Motor neuron (in vitro differentiated cells): ENCODE measurements at regions not wholly inside any gene's neighbourhood (a gene's known extent, or its start where the extent isn't known, plus 50 kb on each side); places are given as distances from the start of the nearest gene placed in this dataset.

Source experiments
- ATAC-seq, 8 experiments: fragments of 200-7000 bp; cut with Tn5 transposase; replicated peaks in 6 of 8; 2 replicates each; pipeline ENCODE4 v1.8.0; 2021; ENCODE audit warnings: mild to moderate bottlenecking in 8 of 8, moderate library complexity in 8 of 8
- H3K27ac ChIP-seq, 2 donors: fragments of 250-450 bp; sonication (Bioruptor Pico); 2 replicates each; pipeline ENCODE4 v1.9.0; 2021; ENCODE audit warnings: antibody characterized with exemption in 2 of 2, mild to moderate bottlenecking in 2 of 2, moderate library complexity in 1 of 2
- H3K4me1 ChIP-seq, 2 donors: fragments of 250-450 bp; sonication (Bioruptor Pico); replicated peaks in 1 of 2; 2 replicates each; pipeline ENCODE4 v1.6.1; 2021; ENCODE audit warnings: antibody characterized with exemption in 2 of 2, mild to moderate bottlenecking in 2 of 2, moderate library complexity in 1 of 2
- H3K4me3 ChIP-seq, 5 donors: fragments of 250-450 bp; sonication (Bioruptor Pico); 2 replicates each; pipeline ENCODE4 v1.9.0; 2021; ENCODE audit warnings: antibody characterized with exemption in 5 of 5, mild to moderate bottlenecking in 5 of 5, moderate library complexity in 4 of 5
- WGBS, 10 experiments: fragments of 450-650 bp; shearing (Covaris generic); methylation state at CpG; one replicate each; pipeline ENCODE4 v1.0.0; 2022; 5-methylcytosine and 5-hydroxymethylcytosine counted together
- in situ Hi-C, 9 experiments: fragments of 400-800 bp; cut with MboI; loops; one replicate each; pipeline ENCODE4 v1.15.0; 2021; ENCODE audit warnings: low sequenced_read_pairs in 9 of 9, low pct_unique_long_range_greater_than_20kb in 2 of 9; ENCODE audit not compliant: unreplicated experiment in 9 of 9

DNA sequence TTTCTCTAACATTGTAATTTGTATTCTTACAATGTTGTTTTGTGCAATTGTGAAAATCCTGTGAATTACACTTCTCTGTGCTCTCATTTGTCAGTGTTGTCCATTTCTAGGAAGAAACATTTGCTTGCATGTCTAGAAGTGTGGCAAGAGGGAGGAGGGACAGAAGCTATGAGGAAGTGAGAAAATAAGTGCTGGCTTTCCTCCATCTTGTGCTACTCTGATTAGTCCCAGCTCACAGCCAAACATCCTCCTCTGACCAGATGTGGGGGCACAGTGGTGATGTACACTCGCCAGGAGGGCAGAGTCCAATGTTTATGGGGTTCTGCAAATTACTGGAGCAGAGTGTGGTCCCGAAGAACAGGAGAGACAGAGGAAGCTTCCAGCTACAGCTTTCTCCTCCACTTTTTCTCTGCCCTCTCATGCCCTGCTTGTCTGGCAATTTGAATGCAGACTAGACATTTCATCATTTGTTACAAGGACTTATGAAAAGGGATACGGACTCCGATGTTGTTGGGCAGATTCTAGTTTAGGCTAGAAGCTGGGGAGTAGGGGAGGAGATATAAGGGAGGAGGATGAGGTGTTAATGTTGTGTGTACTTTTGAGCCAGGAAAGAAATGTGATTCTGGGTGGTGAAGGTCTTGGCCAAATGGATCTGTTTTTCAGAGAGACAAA, 131.0 kb upstream of the C1GALT1 start:
- in situ Hi-C loops = no loop called here
- no peak for ATAC-seq

DNA sequence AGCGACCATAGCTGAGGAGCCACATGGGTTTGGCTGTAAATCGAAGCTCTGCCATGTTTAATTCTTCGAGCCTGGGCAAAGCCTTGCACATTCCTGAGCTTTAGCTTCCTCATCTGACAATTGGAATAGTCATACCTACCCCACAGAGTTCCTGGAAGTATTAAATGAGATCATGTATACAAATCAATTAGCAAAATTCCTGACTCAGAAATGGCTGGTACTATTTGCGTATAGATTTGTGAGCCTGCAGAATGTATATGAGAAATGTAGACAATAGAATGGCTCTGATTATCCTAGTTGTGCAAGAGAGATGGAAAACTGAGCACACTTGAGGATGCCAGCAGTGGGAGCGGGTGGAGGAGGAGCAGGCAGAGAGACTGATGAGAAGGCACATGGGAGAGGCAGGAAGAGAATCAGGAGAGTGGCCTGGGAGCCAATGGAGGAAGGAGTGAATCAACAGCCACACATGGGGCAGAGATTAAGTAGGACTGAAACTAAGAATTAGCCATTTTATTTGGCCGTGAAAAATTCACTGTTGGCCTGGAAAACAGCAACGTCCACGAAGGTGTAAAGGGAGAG, 128.0 kb upstream of the C1GALT1 start:
- no peak for ATAC-seq
- Histone ChIP-seq H3K4me1 (no peaks in the 10 kb centered on the region), H3K4me3 (no peak overlapping the region), H3K27ac (no peak overlapping the region)
- in situ Hi-C loops = no loop called here
- WGBS, 10 experiments = 15 to 87% (median 74%) methylated on average over 3 to 8 of the region's 8 CpGs

More for the DNA sequence above, 131.0 kb upstream of the C1GALT1 start:
- Histone ChIP-seq H3K4me3 (no peak overlapping the region), H3K27ac (no peak overlapping the region), H3K4me1 (no peaks in the 10 kb centered on the region)
- 0 to 100% (median 40%) methylated on average over 1 to 4 of the region's 4 CpGs; no CpG with 5 or more reads in 3 of the 10 experiments for WGBS, 10 experiments

DNA sequence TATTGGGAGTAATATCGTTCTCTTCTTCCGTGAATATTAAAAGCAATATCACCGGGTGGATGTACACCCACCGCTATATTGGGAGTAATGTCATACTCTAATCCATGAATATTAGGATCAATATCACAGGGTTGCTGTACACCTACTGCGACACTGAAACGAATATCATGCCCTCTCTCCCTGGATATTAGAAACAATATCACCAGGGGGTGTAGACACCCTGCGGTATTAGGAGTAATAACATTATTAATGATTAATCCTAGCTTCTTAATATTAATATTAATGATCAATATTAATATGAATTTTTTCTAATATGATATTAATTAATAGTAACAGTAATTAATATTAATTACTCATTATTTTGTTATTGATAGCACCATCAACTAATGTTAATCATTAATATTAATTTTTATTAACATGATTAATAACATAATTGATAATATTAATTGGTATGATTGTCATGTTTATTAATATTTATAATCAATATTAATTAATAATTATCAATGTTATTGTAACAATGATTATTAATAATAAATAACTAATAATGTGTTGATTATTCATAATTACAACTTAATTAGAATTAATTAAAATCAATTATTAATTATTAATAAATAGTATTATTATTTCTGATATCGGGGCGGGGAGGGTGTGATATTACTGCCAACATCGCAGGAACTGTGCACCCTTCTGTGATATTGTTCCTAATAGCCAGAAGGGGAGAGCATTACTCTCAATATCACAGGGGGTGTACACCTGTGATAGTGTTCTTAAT, 121.3 kb upstream of the C1GALT1 start:
- Histone ChIP-seq H3K27ac (no peak overlapping the region), H3K4me3 (no peak overlapping the region), H3K4me1 (no peaks in the 10 kb centered on the region)
- in situ Hi-C loops = no loop called here
- no peak for ATAC-seq
- 65 to 95% (median 84%) methylated on average over 1 to 9 of the region's 10 CpGs for WGBS, 10 experiments

DNA sequence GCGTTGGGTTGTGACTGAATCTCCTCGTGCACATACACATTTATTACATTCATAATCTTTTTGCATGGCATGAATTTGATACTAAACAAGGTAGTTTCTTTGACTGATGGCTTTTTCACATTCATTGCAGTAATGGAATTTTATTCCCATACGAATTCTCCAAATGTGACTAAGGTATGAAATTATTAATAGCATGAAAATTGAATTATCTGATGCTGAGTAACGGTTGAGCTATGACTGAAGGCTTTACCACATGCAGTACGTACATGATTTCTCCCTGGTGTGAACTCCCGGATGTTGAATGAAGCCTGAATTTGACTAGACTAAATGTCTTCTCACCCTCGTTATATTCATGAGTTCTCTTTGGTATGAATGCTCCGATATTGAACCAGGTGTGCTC, 104.4 kb upstream of the C1GALT1 start:
- 26 to 84% (median 66%) methylated on average over 1 to 8 of the region's 8 CpGs for WGBS, 10 experiments
- in situ Hi-C loops = loop anchor here in 2 of 9 experiments (25.0 kb wide), 2 partner anchors 459 to 1234 kb away; partner anchors contain the start of gene COL28A1 (in 1 of the 2)
- ATAC-seq = no peak
- no peak overlapping the region for H3K27ac ChIP-seq
- no peaks in the 10 kb centered on the region for H3K4me1 ChIP-seq
- H3K4me3 ChIP-seq = no peak overlapping the region

DNA sequence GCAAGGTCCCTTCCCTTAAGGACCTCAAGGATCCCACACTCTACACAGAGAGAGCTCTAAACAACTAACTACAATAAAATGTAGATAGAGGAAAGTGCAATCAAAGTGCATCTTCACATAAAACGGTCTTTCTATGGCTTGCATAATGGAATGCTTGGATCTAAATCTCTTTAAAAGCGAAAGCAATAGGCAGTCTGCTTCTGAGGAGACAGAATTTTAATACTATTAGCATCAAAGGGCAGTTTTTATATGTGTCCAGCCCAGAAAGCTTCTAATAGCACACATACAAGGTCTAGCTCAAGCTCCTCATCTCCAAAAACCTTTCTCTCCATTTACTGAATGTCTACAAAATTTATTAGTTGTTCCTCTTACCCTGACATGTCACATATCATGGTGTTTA, 101.5 kb upstream of the C1GALT1 start:
- Histone ChIP-seq H3K4me3 (no peak overlapping the region), H3K4me1 (no peaks in the 10 kb centered on the region), H3K27ac (no peak overlapping the region)
- peak in 3 of 8 experiments; percentile 24 to 69 (median 59) for ATAC-seq
- in situ Hi-C loops = loop anchor here in 2 of 9 experiments (25.0 kb wide), 2 partner anchors 456 to 1231 kb away; partner anchors contain the start of gene COL28A1 (in 1 of the 2)
- WGBS, 10 experiments = 0 to 70% (median 17%) methylated on average over 1 to 2 of the region's 2 CpGs; no CpG with 5 or more reads in 1 of the 10 experiments

DNA sequence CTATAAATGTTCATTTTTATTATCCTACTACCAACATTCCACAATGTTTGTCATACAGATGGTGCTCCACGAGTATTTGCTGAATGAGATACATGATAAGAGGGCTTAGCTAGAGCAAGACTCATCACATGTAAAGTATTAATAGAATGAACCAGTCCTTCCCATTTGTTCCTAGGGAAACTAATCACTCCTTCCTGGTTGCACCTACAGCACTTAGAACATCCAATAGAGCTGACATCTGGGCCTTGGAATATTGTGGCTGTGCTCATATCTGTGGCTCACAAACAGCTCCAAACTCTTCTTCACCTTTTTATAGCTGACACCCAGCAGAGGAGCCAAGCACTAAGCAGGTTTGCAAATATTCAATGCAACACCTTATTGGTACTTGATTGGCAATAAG, 91.9 kb upstream of the C1GALT1 start:
- H3K4me3 ChIP-seq = no peak overlapping the region
- ATAC-seq = no peak
- WGBS, 10 experiments = 0 to 67% (median 12%) methylated on average over 1 of the region's 1 CpG; no CpG with 5 or more reads in 2 of the 10 experiments
- in situ Hi-C loops = loop anchor here in 2 of 9 experiments (25.0 kb wide), 2 partner anchors 447 to 1222 kb away; partner anchors contain the start of gene COL28A1 (in 1 of the 2)
- H3K4me1 ChIP-seq = no peaks in the 10 kb centered on the region
- no peak overlapping the region for H3K27ac ChIP-seq

DNA sequence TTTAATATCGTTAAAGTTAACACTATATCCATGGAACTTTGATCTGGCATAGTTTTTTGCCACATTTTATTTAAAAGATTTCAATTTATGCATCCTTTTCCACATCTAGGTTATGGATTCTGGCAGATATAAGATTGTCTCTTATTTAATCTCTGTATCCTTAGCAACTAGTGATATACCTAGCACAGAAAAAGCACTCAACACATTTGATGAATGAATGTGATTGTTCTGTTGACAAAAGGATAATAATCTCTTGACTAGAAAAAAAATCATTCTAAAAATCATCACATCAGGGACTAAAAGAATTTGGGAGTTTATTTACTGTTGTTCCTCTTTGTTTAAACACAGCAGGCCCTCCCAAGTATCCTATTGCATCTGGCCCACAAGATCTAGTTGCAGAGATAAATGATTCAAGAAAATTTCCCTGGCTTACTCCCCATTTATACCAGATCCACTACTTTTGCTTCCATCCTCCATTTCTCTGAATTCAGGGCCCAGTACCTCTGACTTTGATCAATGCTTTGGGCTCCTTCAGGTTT, 84.0 kb upstream of the C1GALT1 start:
- in situ Hi-C loops = loop anchor here in 2 of 9 experiments (25.0 kb wide), 2 partner anchors 439 to 1214 kb away; partner anchors contain the start of gene COL28A1 (in 1 of the 2)
- peaks cover 12% of the 10 kb centered on the region in 2 donors for H3K4me1 ChIP-seq
- H3K27ac ChIP-seq = no peak overlapping the region
- ATAC-seq = no peak
- H3K4me3 ChIP-seq = no peak overlapping the region
- 29 to 100% (median 80%) methylated on average over 1 of the region's 1 CpG; no CpG with 5 or more reads in 1 of the 10 experiments for WGBS, 10 experiments

DNA sequence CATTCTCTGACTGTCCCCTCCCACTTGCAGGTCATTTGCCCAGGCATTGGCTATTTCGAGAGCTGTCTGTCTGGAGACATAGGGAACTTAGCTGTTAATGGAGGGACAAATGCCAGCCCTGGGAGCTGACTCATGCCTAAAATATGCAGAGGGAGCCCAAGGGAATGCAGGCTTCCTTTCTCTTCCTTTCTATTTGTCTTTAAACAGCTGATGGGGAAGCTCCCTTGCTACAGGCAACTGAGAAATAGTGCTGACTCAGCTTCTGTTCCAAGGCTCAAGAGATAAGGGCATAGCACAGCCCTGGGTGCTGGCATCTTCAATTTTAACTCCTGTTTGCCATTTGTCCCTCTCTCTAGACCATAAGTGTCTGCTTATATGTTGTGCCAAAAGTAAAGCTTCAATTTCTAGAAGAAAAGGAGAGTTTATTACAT, 82.7 kb upstream of the C1GALT1 start:
- H3K27ac ChIP-seq = no peak overlapping the region
- H3K4me1 ChIP-seq = peaks cover 12% of the 10 kb centered on the region in 2 donors
- H3K4me3 ChIP-seq = no peak overlapping the region
- in situ Hi-C loops = loop anchor here in 3 of 9 experiments (25.0 kb wide), 3 partner anchors 263 to 1213 kb away; partner anchors contain the start of gene COL28A1 (in 2 of the 3)
- WGBS, 10 experiments = 0 to 33% methylated on average over 1 of the region's 1 CpG; no CpG with 5 or more reads in 8 of the 10 experiments
- ATAC-seq = peak; percentile 90 to 97 (median 95)

DNA sequence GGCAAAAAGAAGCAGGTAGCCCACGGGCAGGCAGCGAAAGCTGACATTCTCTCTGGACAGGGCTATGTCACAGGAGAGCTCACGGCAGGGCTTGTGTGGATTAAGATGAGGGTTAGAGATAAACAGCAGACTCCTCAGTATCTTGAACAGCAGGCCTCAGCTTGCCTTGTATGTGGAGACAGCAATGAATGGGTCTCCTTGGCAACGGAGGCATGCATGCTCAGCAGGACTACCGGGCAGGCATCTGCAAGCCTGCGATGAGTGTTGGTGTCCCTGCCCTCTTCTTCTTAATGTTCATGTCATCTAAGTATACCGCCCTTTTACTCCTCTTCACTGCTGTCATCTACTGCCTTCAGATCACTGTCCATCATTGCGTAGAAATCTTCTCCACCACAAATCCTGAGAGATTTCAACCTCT, 81.9 kb upstream of the C1GALT1 start:
- H3K4me3 ChIP-seq = no peak overlapping the region
- 28 to 87% (median 41%) methylated on average over 1 to 6 of the region's 8 CpGs; no CpG with 5 or more reads in 2 of the 10 experiments for WGBS, 10 experiments
- in situ Hi-C loops = loop anchor here in 2 of 9 experiments (25.0 kb wide), 2 partner anchors 262 to 437 kb away; partner anchors contain the start of gene COL28A1 (in 1 of the 2)
- H3K27ac ChIP-seq = no peak overlapping the region
- H3K4me1 ChIP-seq = peaks cover 12% of the 10 kb centered on the region in 2 donors
- ATAC-seq = peak in 5 of 8 experiments; percentile 46 to 82 (median 67)

DNA sequence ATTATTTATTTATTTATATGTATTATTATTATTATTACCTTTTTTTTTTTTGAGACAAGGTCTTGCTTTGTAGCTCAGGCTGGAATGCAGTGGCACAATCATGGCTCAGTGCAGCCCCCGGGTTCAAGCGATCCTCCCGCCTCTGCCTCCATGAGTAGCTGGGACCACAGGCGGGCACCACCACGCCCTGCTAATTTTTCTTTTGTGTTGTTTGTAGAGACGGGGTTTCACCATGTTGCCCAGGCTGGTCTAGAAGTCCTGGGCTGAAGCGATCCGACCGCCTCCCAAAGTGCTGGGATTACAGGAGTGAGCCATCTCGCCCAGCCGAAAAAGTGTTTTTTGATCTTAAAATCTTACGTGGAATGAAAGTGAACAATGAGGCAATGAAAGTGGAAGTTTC, 79.4 kb upstream of the C1GALT1 start:
- WGBS, 10 experiments = 37 to 97% (median 90%) methylated on average over 2 to 12 of the region's 12 CpGs
- no peak overlapping the region for H3K27ac ChIP-seq
- in situ Hi-C loops = loop anchor here in 2 of 9 experiments (25.0 kb wide), 2 partner anchors 259 to 434 kb away; partner anchors contain the start of gene COL28A1 (in 1 of the 2)
- H3K4me3 ChIP-seq = no peak overlapping the region
- peaks cover 12% of the 10 kb centered on the region in 2 donors for H3K4me1 ChIP-seq
- ATAC-seq = no peak

DNA sequence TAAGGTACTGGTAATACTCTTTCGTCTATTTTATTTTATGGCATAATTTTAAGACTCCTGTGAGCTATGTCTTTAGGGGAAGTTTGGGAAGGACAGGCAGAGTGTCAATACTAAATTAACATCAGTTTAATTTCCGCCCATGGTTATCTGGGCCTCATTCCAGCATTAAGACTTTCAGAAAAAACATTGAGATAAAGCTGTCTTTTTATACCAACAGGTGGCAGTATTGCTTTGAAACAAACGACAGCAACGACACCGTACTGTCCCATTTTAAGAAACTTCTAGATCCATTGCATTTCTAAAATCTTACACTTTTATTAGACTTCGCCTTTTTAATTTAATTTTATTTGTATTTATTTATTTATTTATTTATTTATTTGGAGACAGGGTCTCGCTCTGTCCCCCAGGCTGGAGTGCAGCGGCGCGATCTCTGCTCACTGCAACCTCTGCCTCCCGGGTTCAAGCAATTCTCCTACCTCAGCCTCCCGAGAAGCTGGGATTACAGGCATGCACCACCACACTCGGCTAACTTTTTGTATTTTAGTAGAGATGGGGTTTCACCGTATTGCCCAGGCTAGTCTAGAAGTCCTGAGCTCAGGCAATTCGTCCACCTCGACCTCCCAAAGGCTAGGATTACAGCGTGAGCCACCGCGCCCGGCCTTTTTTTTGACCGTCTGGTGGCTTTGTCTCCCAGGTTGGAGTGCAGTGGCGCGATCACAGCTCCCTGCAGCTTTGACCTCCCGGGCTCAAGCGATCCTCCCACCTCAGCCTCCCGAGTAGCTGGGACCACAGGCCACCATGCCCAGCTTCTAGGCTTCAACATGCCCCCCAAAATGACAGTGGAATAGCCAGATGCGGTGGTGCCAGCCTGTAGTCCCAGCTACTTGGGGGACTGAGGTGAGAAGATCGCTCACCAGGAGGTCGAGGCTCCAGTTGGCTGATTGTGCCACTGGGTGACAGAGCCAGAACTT, 78.7 kb upstream of the C1GALT1 start:
- ATAC-seq = peak in 3 of 8 experiments; percentile 46 to 63 (median 50)
- peaks cover 12% of the 10 kb centered on the region in 2 donors for H3K4me1 ChIP-seq
- H3K4me3 ChIP-seq = no peak overlapping the region
- in situ Hi-C loops = loop anchor here in 2 of 9 experiments (25.0 kb wide), 2 partner anchors 259 to 434 kb away; partner anchors contain the start of gene COL28A1 (in 1 of the 2)
- 45 to 93% (median 76%) methylated on average over 4 to 23 of the region's 29 CpGs for WGBS, 10 experiments
- H3K27ac ChIP-seq = no peak overlapping the region
